Vagina (tissue), 2 donors: ENCODE measurements at regions not wholly inside any gene's neighbourhood (a gene's known extent, or its start where the extent isn't known, plus 50 kb on each side); places are given as distances from the start of the nearest gene placed in this dataset.

Experiments
- POLR2A ChIP-seq, 2 donors: fragments of 450-650 bp; IDR thresholded peaks; one replicate each; pipeline ENCODE4 v1.6.1; 2017; ENCODE audit warnings: antibody characterized with exemption in 2 of 2, mild to moderate bottlenecking in 2 of 2, moderate library complexity in 2 of 2
- POLR2AphosphoS5 ChIP-seq, 2 donors: sonication (generic); formaldehyde crosslinking; IDR thresholded peaks; one replicate each; pipeline ENCODE4 v1.9.0; 2017; ENCODE audit warnings: antibody characterized with exemption in 2 of 2, mild to moderate bottlenecking in 2 of 2, low read depth in 1 of 2; ENCODE audit not compliant: insufficient read depth in 1 of 2
- TF ChIP-seq, protein P1 (sequence below), 3 experiments: fragments of 450-650 bp in 2 of 3; fragments of 200-600 bp in 1 of 3; sonication (generic) in 1 of 3; IDR thresholded peaks; one replicate each; pipeline ENCODE4 v1.5.1; 2017 to 2019; ENCODE audit warnings: antibody characterized with exemption in 3 of 3, mild to moderate bottlenecking in 2 of 3, moderate library complexity in 2 of 3

DNA sequence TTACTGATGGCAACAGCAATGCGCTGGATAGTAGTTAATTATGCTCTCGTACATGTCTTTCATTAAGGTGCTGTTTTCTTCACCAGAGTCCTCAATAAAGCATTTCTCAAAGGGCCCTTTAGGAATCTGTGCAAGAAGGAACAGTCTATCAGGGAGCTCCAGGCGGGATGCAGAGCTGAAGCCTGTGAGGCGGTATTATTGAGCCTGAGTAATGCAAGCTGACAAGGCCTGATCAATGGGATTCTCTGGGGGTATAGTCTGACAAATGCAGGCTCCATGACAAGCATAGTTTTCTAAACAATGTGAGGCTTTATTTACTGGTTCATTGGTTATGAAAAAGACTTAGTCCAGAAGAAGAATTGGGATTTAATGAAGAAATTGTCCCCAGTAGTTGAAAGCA lies 530.9 kb upstream of the CBLB start:
- no peak for TF ChIP-seq POLR2A (IDR thresholded peaks at IDR 0.05)
- no peak for TF ChIP-seq POLR2AphosphoS5 (IDR thresholded peaks at IDR 0.05; ENCODE audit: insufficient read depth in 1 of 2, low read depth in 1 of 2)
- TF ChIP-seq, protein P1, sequence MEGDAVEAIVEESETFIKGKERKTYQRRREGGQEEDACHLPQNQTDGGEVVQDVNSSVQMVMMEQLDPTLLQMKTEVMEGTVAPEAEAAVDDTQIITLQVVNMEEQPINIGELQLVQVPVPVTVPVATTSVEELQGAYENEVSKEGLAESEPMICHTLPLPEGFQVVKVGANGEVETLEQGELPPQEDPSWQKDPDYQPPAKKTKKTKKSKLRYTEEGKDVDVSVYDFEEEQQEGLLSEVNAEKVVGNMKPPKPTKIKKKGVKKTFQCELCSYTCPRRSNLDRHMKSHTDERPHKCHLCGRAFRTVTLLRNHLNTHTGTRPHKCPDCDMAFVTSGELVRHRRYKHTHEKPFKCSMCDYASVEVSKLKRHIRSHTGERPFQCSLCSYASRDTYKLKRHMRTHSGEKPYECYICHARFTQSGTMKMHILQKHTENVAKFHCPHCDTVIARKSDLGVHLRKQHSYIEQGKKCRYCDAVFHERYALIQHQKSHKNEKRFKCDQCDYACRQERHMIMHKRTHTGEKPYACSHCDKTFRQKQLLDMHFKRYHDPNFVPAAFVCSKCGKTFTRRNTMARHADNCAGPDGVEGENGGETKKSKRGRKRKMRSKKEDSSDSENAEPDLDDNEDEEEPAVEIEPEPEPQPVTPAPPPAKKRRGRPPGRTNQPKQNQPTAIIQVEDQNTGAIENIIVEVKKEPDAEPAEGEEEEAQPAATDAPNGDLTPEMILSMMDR (IDR thresholded peaks at IDR 0.05) = no peak
